ENCODE measurements at regions not wholly inside any gene's neighbourhood (a gene's known extent, or its start where the extent isn't known, plus 50 kb on each side); places are given as distances from the start of the nearest gene placed in this dataset.
A peak's percentile ranks its signal among the peaks of the same experiment; 100 is the strongest.

DNA sequence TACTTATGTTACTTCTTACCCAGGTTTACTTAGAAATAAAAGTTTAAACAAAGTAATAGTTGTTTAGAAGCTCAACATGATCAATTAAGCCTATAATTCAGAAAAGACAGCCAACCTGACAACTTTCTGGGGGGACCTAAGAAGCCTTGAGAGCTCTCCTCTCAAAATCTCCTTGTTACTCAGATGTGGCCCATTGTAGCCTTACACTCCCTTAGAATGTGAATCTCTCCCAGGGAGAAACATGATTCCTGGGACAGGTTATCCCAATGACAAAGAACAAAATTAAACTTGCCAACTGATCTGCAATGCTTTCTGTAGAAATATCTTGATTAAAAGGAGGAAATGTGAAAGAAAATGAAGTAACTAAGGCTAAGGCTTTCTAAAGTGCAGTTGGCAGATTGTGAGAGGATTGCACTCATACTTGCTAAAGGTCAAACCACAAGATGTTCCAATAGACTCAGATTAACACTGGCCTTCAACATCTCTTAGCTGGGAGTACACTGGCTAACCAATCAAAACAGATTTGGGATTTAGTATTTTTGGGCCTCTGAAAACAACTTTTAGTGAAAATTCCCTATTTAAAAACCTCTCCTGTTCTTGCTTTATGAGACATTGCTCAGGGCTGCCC is 72.3 kb upstream of the TMX1 start:
- ChIA-PET POLR2A (ENCODE audit: low non-redundant PET) (no interaction called here), CTCF (no interaction called here)
- H3K27ac ChIP-seq: no peak overlapping the region
- TF ChIP-seq, protein P1, sequence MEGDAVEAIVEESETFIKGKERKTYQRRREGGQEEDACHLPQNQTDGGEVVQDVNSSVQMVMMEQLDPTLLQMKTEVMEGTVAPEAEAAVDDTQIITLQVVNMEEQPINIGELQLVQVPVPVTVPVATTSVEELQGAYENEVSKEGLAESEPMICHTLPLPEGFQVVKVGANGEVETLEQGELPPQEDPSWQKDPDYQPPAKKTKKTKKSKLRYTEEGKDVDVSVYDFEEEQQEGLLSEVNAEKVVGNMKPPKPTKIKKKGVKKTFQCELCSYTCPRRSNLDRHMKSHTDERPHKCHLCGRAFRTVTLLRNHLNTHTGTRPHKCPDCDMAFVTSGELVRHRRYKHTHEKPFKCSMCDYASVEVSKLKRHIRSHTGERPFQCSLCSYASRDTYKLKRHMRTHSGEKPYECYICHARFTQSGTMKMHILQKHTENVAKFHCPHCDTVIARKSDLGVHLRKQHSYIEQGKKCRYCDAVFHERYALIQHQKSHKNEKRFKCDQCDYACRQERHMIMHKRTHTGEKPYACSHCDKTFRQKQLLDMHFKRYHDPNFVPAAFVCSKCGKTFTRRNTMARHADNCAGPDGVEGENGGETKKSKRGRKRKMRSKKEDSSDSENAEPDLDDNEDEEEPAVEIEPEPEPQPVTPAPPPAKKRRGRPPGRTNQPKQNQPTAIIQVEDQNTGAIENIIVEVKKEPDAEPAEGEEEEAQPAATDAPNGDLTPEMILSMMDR (conservative IDR thresholded peaks at IDR 0.05; ENCODE audit: low read depth): no peak
- no peak for DNase-seq (ENCODE audit: low spot score)

- DNase-seq (ENCODE audit: low spot score): no peak
- no peak overlapping the region for H3K27ac ChIP-seq
- ChIA-PET POLR2A (ENCODE audit: low non-redundant PET) (no interaction called here), CTCF (no interaction called here)
- TF ChIP-seq, protein P1 (conservative IDR thresholded peaks at IDR 0.05; ENCODE audit: low read depth): no peak
Observed at GRCh38 chr14:51168215-51168613, 71.8 kb upstream of the TMX1 start.

GRCh38 chr14:51173863-51174262 is 66.2 kb upstream of the TMX1 start:
- DNase-seq (ENCODE audit: low spot score): no peak
- H3K27ac ChIP-seq: no peak overlapping the region
- ChIA-PET CTCF (no interaction called here), POLR2A (ENCODE audit: low non-redundant PET) (no interaction called here)
- TF ChIP-seq, protein P1 (conservative IDR thresholded peaks at IDR 0.05; ENCODE audit: low read depth): no peak

DNA sequence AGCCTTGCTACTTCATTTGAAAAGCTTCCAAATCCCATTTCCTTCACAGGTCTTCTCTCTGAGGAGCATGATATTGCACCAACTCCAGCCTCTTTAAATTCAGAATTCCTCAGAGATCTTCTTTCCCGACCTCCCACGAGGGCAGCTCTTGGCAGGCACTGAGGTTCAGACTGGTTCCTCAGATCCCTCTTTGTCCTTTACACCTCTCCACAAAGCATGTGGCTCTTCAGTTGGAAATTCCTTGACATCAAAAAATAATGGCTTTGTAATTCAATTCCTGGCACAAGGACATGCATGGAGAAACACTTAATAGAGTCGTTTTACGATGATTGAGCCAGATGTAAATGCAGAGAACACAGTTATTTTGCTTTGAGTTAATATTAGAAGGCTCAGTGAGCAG is 63.2 kb upstream of the TMX1 start:
- ChIA-PET POLR2A (ENCODE audit: low non-redundant PET) (no interaction called here), CTCF (interaction anchor here (0.6 kb wide), 1 partner anchor 17 kb away, joined by 4 read pairs; no protein-coding TSS in a partner anchor)
- no peak overlapping the region for H3K27ac ChIP-seq
- TF ChIP-seq, protein P1 (conservative IDR thresholded peaks at IDR 0.05; ENCODE audit: low read depth): no peak
- no peak for DNase-seq (ENCODE audit: low spot score)

DNA sequence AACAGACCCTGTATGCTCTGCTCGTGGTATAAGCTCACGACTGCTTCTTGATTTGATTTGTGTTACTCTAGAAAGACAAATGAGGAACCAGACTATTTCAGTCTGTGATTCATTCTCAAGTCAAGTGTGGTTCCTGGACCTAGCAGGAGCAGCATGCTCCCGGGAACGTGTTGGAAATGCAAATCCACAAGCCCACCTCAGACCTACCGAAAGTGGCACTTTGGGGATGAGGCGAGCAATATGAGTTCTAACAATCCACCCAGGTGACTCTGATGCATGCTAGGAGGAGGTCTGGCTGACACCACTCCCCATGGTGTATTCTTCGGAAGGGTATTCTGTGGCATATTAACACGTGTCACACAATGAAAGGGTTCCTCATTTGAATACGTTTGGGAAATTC is 59.5 kb upstream of the TMX1 start:
- ChIA-PET POLR2A (ENCODE audit: low non-redundant PET) (no interaction called here), CTCF (no interaction called here)
- DNase-seq (ENCODE audit: low spot score): no peak
- TF ChIP-seq, protein P1 (conservative IDR thresholded peaks at IDR 0.05; ENCODE audit: low read depth): no peak
- H3K27ac ChIP-seq: no peak overlapping the region

- ChIA-PET CTCF (no interaction called here), POLR2A (ENCODE audit: low non-redundant PET) (no interaction called here)
- TF ChIP-seq, protein P1 (conservative IDR thresholded peaks at IDR 0.05; ENCODE audit: low read depth): no peak
- no peak overlapping the region for H3K27ac ChIP-seq
- peak; percentile 45 for DNase-seq (ENCODE audit: low spot score)
Observed at GRCh38 chr14:51182131-51182565, 57.9 kb upstream of the TMX1 start.
